ENCODE measurements at regions not wholly inside any gene's neighbourhood (a gene's known extent, or its start where the extent isn't known, plus 50 kb on each side); places are given as distances from the start of the nearest gene placed in this dataset.
"Not testable (repeated sequence)": the region's sequence is repeated elsewhere in the genome, so short reads cannot be mapped to it uniquely, and the experiment has no call there.

DNA sequence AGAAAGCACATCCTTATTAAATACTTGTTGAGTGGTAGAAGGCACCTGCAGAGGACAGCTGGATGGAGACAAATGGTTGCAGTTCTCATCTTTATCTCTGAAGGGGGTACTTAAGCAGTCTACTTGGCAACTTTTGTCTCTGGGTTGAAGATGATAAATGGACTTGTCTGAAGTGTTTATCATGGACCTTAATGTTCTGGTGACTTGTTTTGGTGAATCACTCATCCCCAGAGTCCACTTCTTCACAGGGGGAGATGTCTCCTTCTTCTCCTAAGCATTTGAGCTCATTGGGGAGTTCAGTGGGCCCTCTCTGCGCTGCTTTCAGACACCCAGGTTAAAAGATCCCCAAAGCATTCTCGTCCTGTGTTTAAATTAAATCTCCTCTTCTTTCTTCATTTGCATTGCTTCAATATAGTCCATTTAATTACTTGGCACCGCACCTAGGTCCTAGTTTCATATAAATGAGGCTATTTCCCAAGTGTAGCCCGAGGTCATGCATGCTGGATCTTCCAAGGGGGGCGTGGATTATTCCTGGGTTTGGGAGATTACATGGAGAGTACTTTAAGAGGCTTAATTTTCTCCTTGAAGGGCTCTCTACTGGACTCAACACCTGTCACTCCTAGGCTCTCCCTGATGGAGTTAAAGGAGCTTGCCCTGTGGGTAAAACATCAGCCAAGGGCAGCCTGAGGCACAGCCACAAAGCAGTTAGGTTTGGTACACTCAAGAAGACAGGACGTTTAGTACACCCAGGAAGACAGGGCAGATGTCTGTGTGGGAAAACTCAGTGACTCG is 239.3 kb upstream of the C2CD4B start:
- no peak for DNase-seq (ENCODE audit: low read depth in 4 of 4, low spot score in 1 of 4)

GRCh38 chr15:62406305-62406891 is 241.3 kb upstream of the C2CD4B start:
- DNase-seq (ENCODE audit: low read depth in 4 of 4, low spot score in 1 of 4), result no peak

- no peak for DNase-seq (ENCODE audit: low read depth in 4 of 4, low spot score in 1 of 4)
Observed at GRCh38 chr15:62407216-62407615, 242.1 kb upstream of the C2CD4B start.

- DNase-seq (ENCODE audit: low read depth in 4 of 4, low spot score in 1 of 4), result no peak
Observed at GRCh38 chr15:62407962-62408361, 242.9 kb upstream of the C2CD4B start.

DNA sequence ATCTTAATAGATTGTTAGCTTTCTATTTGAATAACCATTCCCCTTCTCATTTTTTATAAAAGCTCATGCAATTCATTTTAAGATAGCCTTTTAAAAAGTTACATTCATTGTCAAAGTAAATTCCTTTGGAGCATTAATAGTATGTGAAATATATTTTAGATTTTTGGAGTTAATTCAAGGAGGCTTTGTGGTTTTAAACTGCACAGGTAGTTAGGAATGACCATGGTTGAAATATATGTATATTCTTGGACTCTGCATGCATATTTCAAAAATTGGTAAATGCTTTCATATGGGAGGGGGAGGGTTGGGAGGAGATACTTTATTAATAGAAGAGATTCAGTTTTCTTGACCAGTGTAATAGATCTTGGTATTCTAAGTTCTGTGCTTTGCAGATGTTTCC is 244.4 kb upstream of the C2CD4B start:
- DNase-seq (ENCODE audit: low read depth in 4 of 4, low spot score in 1 of 4), result no peak

GRCh38 chr15:62412686-62413085 is 247.6 kb upstream of the C2CD4B start:
- DNase-seq (ENCODE audit: low read depth in 4 of 4, low spot score in 1 of 4), result no peak

- DNase-seq (ENCODE audit: low read depth in 4 of 4, low spot score in 1 of 4), result no peak
Observed at GRCh38 chr15:62413153-62413552, 248.1 kb upstream of the C2CD4B start.

DNA sequence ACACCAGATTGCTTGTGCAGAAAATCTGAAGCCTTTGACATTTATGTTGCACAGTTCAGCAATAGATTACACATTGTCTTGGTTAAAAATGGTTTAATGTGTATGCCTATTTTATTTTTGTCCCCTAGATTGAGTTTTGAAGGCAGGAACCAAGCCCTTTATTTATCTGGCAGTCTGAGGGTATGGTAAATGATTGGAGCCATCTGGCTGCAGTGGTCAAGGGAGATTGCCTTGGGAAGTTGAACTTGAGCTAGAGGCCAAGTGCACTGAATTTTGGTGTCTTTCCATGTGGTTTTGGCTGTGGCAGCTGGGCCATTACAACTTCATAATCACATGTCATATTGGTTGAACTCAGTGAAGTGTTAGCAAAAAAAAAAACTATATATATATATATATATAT is 248.7 kb upstream of the C2CD4B start:
- DNase-seq (ENCODE audit: low read depth in 4 of 4, low spot score in 1 of 4), result no peak

- DNase-seq (ENCODE audit: low read depth in 4 of 4, low spot score in 1 of 4), result no peak
Observed at GRCh38 chr15:62415498-62415897, 250.4 kb upstream of the C2CD4B start.

DNA sequence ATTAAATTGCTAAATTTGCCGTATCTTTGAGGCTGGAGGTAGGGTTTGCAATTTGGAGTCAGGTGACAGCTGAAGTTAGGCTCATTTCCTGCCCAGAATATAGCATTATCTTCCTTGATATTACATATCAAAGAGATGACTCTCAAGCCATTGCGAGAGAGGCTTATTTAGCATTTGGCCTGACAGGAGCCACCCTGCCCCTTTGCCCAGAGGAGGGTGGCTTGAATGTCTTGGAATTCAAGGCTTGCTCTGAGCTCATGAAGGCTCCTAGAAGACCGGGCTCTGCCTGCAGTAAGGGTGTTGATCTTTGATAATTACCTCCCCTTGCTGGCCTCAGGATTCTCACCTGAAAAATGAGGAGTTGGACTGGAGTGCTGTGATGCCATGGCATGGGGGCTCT is 251.4 kb upstream of the C2CD4B start:
- no peak for DNase-seq (ENCODE audit: low read depth in 4 of 4, low spot score in 1 of 4)

GRCh38 chr15:62417439-62417838 is 252.4 kb upstream of the C2CD4B start:
- no peak for DNase-seq (ENCODE audit: low read depth in 4 of 4, low spot score in 1 of 4)

DNA sequence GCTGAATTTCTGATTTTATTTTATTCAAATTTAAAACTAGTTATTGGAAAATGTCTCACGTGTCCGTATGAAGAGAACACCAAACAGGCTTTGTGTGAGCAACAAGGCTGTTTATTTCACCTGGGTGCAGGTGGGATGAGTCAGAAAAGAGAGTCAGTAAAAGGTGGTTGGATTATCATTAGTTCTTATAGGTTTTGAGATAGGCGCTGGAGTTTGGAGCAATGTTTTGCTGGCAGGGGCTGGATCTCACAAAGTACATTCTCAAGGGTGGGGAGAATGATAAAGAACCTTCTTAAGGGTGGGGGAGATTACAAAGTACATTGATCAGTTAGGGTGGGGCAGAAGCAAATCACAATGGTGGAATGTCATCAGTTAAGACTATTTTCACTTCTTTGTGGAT is 253.4 kb upstream of the C2CD4B start:
- DNase-seq (ENCODE audit: low read depth in 4 of 4, low spot score in 1 of 4), result not testable (repeated sequence)

GRCh38 chr15:62419192-62419591 is 254.1 kb upstream of the C2CD4B start:
- no peak for DNase-seq (ENCODE audit: low read depth in 4 of 4, low spot score in 1 of 4)

- not testable (repeated sequence) for DNase-seq (ENCODE audit: low read depth in 4 of 4, low spot score in 1 of 4)
Observed at GRCh38 chr15:62420371-62420770, 255.3 kb upstream of the C2CD4B start.

DNA sequence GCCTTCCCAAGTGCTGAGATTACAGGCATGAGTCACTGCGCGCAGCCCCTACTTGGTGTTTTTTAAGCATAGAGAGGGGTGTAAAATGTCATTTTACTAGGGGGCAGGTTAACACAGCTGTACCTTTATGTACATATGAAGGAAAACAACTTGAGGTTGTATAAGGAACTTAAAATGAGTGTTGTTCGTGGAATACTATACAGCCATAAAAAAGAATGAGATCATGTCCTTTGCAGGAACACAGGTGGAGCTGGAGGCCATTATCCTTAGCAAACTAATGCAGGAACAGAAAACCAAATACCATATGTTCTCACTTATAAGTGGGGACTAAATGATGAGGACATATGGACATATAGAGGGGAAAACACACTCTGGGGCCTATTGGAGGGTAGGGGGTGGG is 256.2 kb upstream of the C2CD4B start:
- DNase-seq (ENCODE audit: low read depth in 4 of 4, low spot score in 1 of 4), result no peak

DNA sequence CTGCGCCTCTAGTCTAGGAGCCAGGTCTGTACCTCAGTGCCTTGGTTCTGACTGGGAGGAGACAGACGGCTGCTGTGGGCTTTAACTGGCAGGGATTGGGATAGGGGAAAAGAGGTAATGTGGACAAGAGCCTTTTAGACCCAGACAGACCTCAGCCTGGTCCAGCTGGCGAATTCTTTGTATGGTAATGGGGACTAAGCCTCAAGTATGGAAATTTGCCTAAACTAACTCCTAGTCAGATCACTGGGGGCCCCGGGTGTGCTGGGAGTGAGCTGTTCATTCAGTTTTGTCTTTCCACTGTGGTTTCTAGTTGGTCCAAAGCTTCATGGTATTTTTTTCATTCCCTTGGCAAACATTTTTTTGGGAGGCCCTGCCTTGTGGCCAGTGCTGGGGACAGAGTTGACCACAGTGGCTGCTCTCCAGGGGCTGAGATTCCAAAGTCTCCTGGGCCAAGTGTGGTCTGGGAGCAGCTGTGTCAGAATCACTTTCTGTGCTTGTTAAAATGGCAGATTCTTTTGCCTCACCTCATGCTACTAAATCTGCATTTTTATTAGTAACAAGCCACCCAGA is 261.4 kb upstream of the C2CD4B start:
- DNase-seq (ENCODE audit: low read depth in 4 of 4, low spot score in 1 of 4), result no peak

- DNase-seq (ENCODE audit: low read depth in 4 of 4, low spot score in 1 of 4), result no peak
Observed at GRCh38 chr15:62428259-62428658, 263.2 kb upstream of the C2CD4B start.

DNA sequence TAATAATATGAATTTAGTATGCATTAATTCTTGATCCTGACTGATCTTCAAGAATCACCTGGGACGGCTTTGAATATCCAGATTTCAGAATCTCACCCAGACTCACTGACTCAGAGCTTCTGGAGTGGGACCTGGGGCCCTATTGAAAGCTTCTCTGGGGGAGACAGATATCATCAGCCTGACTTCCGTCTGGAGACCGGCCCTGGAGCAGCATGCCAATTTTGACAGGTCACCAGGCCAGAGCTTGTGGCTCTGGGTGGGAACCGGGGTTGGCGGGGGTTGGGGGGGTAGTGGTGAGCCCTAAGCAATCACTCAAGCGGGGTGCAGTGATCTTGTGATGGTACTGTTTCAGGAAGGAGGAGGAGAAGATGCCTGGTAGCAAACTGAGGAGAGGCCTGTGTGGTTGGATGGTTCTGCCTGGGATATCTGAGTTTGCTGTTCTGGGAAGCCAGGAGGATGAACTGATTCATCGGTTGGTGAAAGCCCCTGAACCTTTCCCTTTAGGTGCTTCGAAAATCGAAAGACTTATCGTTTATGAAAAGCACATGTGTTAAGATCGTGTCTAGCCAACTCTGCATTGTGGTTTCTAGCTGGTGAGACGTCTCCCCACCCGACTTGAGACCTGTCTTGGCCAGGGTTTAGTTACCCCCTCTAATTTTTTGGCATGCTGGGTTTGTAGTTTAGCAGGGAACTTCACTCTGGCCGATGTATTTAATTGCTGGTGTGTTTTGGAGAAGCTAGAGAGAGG is 263.9 kb upstream of the C2CD4B start:
- DNase-seq (ENCODE audit: low read depth in 4 of 4, low spot score in 1 of 4), result no peak

DNA sequence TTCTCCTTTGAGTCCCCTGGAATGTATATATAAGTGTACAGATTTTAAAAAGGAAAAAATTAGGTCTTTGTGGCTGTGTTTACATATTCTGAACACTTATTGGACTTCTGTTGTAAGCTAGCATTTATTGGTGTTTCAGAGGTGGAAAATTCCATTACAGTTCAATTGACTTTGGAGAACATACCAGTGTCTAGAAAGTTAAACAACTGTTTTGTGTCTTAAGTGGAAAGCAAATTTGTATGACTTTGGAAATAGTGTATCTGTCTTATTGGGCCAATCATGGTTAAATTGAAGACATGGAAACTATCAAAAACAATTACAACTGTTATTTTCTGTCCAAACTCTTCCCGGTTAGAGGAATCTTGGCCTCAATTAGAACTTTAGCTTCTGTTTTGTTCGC is 265.0 kb upstream of the C2CD4B start:
- no peak for DNase-seq (ENCODE audit: low read depth in 4 of 4, low spot score in 1 of 4)

GRCh38 chr15:62430552-62430951 is 265.5 kb upstream of the C2CD4B start:
- no peak for DNase-seq (ENCODE audit: low read depth in 4 of 4, low spot score in 1 of 4)

- DNase-seq (ENCODE audit: low read depth in 4 of 4, low spot score in 1 of 4), result no peak
Observed at GRCh38 chr15:62431008-62431797, 266.1 kb upstream of the C2CD4B start.

All from stimulated activated CD4-positive, alpha-beta T cell treated with anti-CD3 and anti-CD28 coated beads, Interleukin-1b, Interleukin-23, amount 100 ng/mL, for 24 hours (primary cell).